ENCODE measurements at regions not wholly inside any gene's neighbourhood (a gene's known extent, or its start where the extent isn't known, plus 50 kb on each side); places are given as distances from the start of the nearest gene placed in this dataset.

DNA sequence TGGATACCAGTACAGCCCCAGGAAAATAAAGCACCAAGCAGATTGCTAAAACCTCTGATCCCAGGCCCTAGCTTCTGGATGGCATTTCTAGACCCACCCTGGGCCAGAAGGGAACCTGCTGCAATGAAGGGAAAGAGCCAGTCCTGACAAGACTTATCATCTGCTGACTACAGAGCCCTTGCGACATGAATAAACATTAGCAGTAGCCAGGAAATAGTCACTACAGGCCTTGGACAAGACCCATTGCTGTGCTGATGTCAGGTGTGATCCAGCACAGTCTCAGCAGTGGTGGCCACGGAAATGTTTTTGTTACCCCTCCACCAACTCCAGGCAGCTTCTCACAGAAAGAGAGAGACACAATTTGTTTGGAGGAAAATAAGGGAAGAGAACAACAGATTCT is 399.3 kb downstream of the HAO1 start:
- TF ChIP-seq EZH2 (IDR thresholded peaks at IDR 0.05; ENCODE audit: insufficient read depth, poor library complexity, severe bottlenecking) (no peak), EZH2phosphoT487 (IDR thresholded peaks at IDR 0.05; ENCODE audit: insufficient read depth, low read depth) (no peak)

Measured in GM23248 (cell line).